ENCODE measurements at regions not wholly inside any gene's neighbourhood (a gene's known extent, or its start where the extent isn't known, plus 50 kb on each side); places are given as distances from the start of the nearest gene placed in this dataset.
"Not testable (repeated sequence)": the region's sequence is repeated elsewhere in the genome, so short reads cannot be mapped to it uniquely, and the experiment has no call there.

DNA sequence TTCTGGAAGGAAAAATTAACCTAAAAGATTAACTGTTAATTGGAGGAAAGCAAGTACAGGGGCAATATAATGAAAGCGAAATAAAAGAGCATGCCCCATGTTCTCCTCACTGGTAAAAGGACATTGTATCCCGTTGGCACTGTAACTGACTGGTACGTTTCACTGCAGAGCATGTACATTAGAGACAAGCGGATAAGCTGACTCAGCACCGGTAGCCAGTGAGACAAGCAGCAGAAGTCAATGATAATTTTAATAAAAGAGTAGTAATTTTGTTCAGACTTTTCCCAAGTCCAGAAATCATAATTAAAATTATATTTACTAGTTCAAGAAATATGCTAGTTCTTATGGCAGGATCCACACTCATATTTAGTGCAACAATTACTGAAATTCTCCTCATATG, 161.5 kb upstream of the VWC2 start:
- CTCF ChIA-PET = no interaction called here
- DNase-seq (ENCODE audit: extremely low spot score) = no peak
- TF ChIP-seq, protein P1, sequence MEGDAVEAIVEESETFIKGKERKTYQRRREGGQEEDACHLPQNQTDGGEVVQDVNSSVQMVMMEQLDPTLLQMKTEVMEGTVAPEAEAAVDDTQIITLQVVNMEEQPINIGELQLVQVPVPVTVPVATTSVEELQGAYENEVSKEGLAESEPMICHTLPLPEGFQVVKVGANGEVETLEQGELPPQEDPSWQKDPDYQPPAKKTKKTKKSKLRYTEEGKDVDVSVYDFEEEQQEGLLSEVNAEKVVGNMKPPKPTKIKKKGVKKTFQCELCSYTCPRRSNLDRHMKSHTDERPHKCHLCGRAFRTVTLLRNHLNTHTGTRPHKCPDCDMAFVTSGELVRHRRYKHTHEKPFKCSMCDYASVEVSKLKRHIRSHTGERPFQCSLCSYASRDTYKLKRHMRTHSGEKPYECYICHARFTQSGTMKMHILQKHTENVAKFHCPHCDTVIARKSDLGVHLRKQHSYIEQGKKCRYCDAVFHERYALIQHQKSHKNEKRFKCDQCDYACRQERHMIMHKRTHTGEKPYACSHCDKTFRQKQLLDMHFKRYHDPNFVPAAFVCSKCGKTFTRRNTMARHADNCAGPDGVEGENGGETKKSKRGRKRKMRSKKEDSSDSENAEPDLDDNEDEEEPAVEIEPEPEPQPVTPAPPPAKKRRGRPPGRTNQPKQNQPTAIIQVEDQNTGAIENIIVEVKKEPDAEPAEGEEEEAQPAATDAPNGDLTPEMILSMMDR (IDR thresholded peaks at IDR 0.05; ENCODE audit: control extremely low read depth, extremely low read depth, low read depth, missing control alignments) = no peak
- POLR2A ChIA-PET = no interaction called here

DNA sequence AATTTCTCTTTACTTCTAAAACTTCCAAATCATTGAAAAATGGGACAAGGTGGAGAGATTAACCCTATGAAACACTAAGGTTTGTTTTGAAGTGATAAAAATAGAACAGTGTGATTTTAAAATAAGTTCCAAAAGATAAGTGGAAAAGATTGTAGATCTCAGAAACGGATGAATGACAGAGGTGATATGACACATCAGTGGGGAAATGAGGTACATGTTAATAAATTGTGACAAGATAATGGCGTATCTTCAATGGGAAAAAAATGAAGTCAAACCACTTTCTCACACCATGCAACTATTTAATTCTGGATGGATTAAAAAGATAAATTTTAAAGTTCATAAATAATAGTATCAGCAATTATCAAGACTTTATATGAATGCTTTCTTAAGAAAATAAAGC, 159.7 kb upstream of the VWC2 start:
- ChIA-PET POLR2A (no interaction called here), CTCF (no interaction called here)
- TF ChIP-seq, protein P1 (IDR thresholded peaks at IDR 0.05; ENCODE audit: control extremely low read depth, extremely low read depth, low read depth, missing control alignments) = no peak
- no peak for DNase-seq (ENCODE audit: extremely low spot score)

DNA sequence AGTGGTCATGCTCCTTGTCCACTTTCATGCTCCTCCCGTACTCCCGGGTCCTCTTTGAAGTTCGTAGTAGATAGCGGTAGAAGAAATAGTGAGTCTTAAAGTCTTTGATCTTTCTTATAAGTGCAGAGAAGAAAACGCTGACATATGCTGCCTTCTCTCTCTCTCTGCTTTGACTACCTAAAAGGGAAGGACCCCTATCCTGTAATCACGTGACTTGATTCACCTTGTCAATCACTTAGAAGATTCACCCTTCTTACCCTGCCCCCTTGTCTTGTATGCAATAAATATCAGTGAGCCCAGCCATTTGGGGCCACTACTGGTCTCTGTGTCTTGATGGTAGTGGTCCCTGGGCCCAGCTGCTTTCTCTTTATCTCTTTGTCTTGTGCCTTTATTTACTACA, 158.5 kb upstream of the VWC2 start:
- CTCF ChIA-PET = interaction anchor here (1.0 kb wide), 1 partner anchor 10 kb away, joined by 3 read pairs; no protein-coding TSS in a partner anchor
- POLR2A ChIA-PET = not testable (repeated sequence)

DNA sequence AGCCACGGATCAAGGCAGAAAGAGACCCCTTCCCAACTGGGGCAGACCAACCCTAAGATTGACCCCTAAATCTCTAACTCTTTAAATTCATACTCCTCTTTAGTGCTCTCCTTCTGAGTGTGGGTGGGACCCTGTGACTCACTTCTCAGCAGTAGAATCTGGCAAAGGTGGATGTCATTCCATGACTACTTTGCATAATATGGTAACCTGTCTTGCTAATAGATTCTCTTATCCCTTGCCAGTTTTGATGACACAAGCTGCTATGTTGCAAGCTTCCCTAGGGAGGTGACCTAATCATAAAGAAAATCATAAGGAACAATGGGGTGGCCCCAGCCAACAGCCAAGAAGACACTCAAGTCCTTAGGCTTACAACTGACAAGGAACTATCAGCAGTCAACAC, 155.4 kb upstream of the VWC2 start:
- TF ChIP-seq, protein P1 (IDR thresholded peaks at IDR 0.05; ENCODE audit: control extremely low read depth, extremely low read depth, low read depth, missing control alignments) = no peak
- ChIA-PET CTCF (interaction anchor here (1.1 kb wide), 1 partner anchor 41 kb away, joined by 3 read pairs; no protein-coding TSS in a partner anchor), POLR2A (no interaction called here)
- DNase-seq (ENCODE audit: extremely low spot score) = no peak

More for the DNA sequence above, 158.5 kb upstream of the VWC2 start:
- DNase-seq (ENCODE audit: extremely low spot score) = not testable (repeated sequence)

DNA sequence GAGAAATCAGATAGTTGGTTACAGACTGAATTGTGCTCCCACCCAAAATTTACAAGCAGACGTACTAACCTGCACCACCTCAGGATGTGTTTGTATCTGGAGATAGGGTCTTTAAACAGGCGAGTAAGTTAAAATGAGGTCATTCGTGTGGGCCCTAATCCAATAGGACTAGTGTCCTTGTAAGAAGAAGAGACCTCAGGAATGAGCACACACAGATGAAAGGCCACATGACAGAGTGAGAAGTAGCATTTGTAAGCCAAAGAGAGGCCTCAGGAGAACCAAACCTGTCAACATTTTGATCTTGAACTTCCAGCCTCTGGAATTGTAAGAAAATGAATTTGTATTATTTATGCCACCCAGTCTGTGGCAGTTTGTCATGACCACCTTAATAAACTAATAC, 149.5 kb upstream of the VWC2 start:
- ChIA-PET POLR2A (no interaction called here), CTCF (no interaction called here)
- TF ChIP-seq, protein P1 (IDR thresholded peaks at IDR 0.05; ENCODE audit: control extremely low read depth, extremely low read depth, low read depth, missing control alignments) = no peak
- no peak for DNase-seq (ENCODE audit: extremely low spot score)

DNA sequence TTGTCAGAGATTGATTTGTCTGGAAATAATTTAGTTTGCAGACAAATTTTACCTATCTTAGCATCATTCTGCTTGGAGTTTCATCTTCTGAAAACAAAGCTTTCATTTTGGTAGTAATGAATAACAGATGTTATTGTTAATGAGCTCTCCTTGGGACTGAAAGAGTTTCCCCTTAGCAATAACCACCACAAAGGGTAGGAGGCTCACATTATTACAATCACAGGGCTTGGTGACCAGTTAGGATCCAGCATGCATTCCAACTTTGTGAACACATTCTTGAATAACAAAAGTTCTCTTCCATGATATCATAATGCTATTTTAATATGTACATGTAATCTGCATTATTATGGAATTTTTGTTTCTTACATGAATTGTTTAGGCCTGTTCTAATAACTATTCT, 148.8 kb upstream of the VWC2 start:
- ChIA-PET POLR2A (no interaction called here), CTCF (interaction anchor here (0.9 kb wide), 1 partner anchor 9 kb away, joined by 3 read pairs; no protein-coding TSS in a partner anchor)
- no peak for DNase-seq (ENCODE audit: extremely low spot score)
- TF ChIP-seq, protein P1 (IDR thresholded peaks at IDR 0.05; ENCODE audit: control extremely low read depth, extremely low read depth, low read depth, missing control alignments) = no peak

DNA sequence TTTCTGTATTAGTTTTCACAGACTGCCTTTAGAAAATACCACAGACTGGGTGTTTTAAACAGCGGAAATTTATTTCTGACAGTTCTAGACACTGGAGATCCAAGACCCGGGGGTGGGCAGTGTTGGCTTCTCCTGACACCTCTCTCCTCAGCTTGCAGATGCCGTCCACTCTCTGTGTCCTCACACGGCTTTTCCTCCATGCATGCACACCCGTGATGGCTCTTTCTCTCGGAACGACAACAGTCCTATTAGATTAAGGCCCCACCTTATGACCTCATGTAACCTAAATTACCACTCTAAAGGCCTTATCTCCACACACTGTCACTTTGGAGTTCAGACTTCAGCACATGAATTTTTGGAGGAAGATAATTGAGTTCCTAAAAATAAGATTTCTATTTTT, 142.9 kb upstream of the VWC2 start:
- TF ChIP-seq, protein P1 (IDR thresholded peaks at IDR 0.05; ENCODE audit: control extremely low read depth, extremely low read depth, low read depth, missing control alignments) = no peak
- ChIA-PET POLR2A (no interaction called here), CTCF (no interaction called here)
- no peak for DNase-seq (ENCODE audit: extremely low spot score)
